Aorta (tissue), 5 donors: ENCODE measurements at regions not wholly inside any gene's neighbourhood (a gene's known extent, or its start where the extent isn't known, plus 50 kb on each side); places are given as distances from the start of the nearest gene placed in this dataset.

ENCODE experiments used
- ATAC-seq: fragments of 200-7000 bp; cut with Tn5 transposase; one replicate; pipeline ENCODE4 v1.9.1; 2022; ENCODE audit warnings: moderate library complexity; ENCODE audit not compliant: low FRiP score
- DNase-seq, 2 donors: peaks; one replicate each; pipeline ENCODE4 v3.0.0-alpha.2; 2020
- H3K27ac ChIP-seq, 2 donors: one replicate each; pipeline ENCODE4 v1.5.1; 2013; ENCODE audit warnings: low read length in 2 of 2, mild to moderate bottlenecking in 2 of 2, moderate library complexity in 2 of 2, control low read depth in 1 of 2, inconsistent platforms in 1 of 2, low read depth in 1 of 2
- H3K27me3 ChIP-seq, 2 donors: one replicate each; pipeline ENCODE4 v1.6.1; 2013; ENCODE audit warnings: control low read depth in 1 of 2, low read length in 1 of 2, mild to moderate bottlenecking in 1 of 2, moderate library complexity in 1 of 2; ENCODE audit not compliant: insufficient read depth in 2 of 2, control insufficient read depth in 1 of 2
- H3K36me3 ChIP-seq, 2 donors: one replicate each; pipeline ENCODE4 v1.6.1; 2013; ENCODE audit warnings: control low read depth in 1 of 2, low read length in 1 of 2, mild to moderate bottlenecking in 1 of 2; ENCODE audit not compliant: insufficient read depth in 2 of 2, control insufficient read depth in 1 of 2
- H3K4me1 ChIP-seq, 2 donors: one replicate each; pipeline ENCODE4 v1.6.1; 2013; ENCODE audit warnings: low read length in 2 of 2, control low read depth in 1 of 2, mild to moderate bottlenecking in 1 of 2, moderate library complexity in 1 of 2; ENCODE audit not compliant: insufficient read depth in 2 of 2, control insufficient read depth in 1 of 2
- H3K4me3 ChIP-seq, 2 donors: one replicate each; pipeline ENCODE4 v1.5.1; 2013; ENCODE audit warnings: low read length in 2 of 2, control low read depth in 1 of 2, mild to moderate bottlenecking in 1 of 2
- H3K9me3 ChIP-seq: one replicate; pipeline ENCODE4 v1.6.1; 2013; ENCODE audit warnings: mild to moderate bottlenecking, low read length; ENCODE audit not compliant: control insufficient read depth
- WGBS, 2 donors: extraction: QIAGEN DNeasy Blood & Tissue Kit; methylation state at CpG; one replicate each; pipeline ENCODE4 v1.1.7; 2013; 5-methylcytosine and 5-hydroxymethylcytosine counted together
- intact Hi-C, 2 donors: fragments of 100-400 bp; cut with DNase I; formaldehyde crosslinking; loops; one replicate each; pipeline versions ENCODE4 v1.14.2 to v1.15.0; 2022
- donor health status: healthy with polysubstance abuse.
- donor health status: Bipolar disorder and iron deficiency.
- donor health status: DM: no; HTN: no; CAD: no.
- donor health status: DM: no; HTN: no; CAD: no.
- donor health status: DM: yes; HTN: yes; CAD: no.

DNA sequence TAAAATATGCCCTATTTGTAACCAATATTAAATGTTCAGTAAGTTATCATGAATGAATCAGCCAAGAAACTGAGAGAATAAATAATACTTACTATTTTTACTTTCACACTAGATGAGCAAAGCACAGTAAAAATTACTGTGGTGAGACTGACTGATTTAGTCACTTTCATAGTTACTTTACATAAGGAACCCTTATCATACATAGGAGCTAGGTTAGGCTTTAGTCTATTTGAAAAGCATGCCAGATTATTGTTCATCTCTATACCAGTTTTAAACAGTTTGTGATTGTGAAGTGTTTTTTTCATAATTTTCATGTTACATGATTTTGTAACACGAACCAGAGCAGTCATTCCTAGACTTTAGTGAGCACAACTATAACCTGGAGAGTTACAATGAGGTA is 80.7 kb upstream of the MAGI2 start:
- DNase-seq (no peak), ATAC-seq (no peak)
- Histone ChIP-seq H3K4me1 (no peaks in the 10 kb centered on the region), H3K27me3 (no peaks in the 10 kb centered on the region), H3K4me3 (no peak overlapping the region), H3K27ac (no peak overlapping the region), H3K36me3 (no peaks in the 10 kb centered on the region), H3K9me3 (no peaks in the 10 kb centered on the region)
- intact Hi-C loops: no loop called here
- WGBS, 2 donors: 59% methylated on average over 1 of the region's 1 CpG

DNA sequence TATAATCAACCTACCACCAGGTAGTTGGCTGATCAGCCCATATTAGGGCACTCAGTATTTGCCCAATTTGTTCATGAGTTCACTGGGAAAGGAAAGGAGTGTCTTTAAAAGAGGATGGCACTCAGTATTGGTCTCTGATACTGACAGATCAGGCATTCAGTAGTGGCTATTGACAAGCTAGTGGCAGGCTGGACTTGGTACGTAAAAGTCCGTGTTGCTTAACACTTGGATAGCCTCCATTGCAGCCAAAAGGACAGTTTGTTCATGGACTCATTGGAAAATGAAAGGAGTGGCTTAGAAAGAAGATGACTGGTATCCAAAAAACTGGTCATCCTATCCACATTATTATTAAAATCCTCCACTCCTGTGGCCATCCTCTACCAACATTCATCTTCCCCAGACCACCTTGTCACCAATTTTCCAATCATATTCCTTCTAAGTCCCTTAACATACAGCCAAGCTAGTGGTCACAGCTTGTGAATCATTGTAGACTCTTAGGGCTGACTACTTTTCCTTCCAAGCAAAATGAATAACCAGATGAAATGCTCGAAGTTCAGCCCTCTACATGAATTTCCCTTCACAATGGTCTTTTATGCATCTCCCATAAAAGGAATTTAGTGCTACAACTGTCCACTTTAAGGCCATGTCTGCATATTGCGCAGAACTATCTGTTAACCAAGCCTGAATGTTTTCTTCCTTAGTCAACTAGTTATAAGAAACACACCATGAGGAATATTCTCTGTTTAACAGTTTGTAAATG is 78.6 kb upstream of the MAGI2 start:
- Histone ChIP-seq H3K9me3 (no peaks in the 10 kb centered on the region), H3K27ac (no peak overlapping the region), H3K4me3 (no peak overlapping the region), H3K4me1 (no peaks in the 10 kb centered on the region), H3K27me3 (no peaks in the 10 kb centered on the region), H3K36me3 (no peaks in the 10 kb centered on the region)
- ATAC-seq: no peak
- no peak for DNase-seq
- intact Hi-C loops: no loop called here
- WGBS, 2 donors: 85 to 87% methylated on average over 4 of the region's 4 CpGs

DNA sequence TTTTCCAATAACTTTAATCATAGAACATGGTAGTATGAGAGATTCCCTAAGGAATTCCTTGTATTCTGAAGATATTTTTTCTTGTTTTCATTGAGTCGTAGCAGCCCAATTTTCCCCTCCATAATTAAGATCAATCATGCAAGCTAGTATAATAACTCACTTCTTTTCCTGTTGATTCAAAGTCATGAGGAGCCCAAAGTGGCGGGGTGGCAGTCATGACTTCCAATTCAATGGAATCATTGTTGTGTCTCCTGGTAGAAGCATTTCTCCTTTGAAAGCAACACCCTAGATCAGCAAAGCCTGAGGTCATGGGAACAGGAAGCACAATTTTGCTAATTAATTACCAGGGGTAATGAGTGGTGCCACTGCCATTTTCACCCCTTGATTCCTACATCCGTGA is 77.6 kb upstream of the MAGI2 start:
- H3K36me3 ChIP-seq: no peaks in the 10 kb centered on the region
- H3K4me3 ChIP-seq: no peak overlapping the region
- DNase-seq: no peak
- H3K27me3 ChIP-seq: no peaks in the 10 kb centered on the region
- intact Hi-C loops: no loop called here
- H3K27ac ChIP-seq: no peak overlapping the region
- no peaks in the 10 kb centered on the region for H3K9me3 ChIP-seq
- H3K4me1 ChIP-seq: no peaks in the 10 kb centered on the region
- no peak for ATAC-seq
- WGBS, 2 donors: 59% methylated on average over 3 of the region's 3 CpGs

DNA sequence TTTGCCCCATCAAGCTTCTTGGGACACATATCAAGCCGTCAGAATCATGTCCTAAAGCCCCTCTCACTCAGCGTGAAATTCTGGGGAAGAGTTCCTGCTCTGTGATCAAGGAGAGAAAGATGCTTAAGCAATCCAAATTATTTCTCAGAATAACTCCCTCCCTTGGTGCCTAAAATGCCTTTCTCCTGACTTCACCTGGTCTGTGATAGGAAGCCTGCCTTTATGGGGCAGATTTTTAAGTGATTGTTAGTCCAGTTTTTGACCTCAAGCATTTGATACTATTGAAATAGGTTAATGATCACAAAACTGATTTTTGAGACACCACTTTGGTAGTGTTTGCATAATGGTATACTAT is 76.4 kb upstream of the MAGI2 start:
- no peaks in the 10 kb centered on the region for H3K4me1 ChIP-seq
- no peak overlapping the region for H3K27ac ChIP-seq
- ATAC-seq: no peak

DNA sequence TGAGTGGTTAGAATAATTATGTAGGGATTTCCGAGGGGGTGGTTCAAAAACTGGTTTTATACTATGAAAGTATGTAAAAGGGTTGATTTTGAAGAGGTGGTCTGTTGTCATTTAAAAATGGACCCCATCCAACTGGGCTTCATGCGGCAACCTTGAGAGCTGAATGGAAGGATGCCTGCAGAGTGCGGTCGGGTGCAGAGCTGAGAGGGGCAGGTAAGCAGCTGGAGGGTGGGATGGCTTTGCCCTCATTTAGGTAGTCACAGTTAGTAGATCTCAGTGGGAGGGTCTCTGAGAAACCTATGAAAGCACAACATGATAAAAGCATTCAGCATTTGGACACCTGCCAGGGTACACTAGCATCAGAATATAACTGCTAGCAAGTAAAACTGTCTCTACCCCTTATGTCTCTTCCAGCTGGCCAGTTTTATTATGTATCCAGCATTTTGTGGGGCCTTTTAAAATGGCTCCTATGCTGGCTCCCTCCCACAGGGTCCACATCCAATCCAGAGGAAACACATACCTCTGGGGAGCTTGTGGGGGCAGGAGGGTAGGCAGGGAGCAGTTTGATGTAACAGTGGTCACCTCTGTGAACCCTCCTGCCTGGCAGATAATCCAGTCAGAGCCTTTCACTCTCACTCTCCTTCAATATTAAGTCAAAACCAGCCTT is 75.9 kb upstream of the MAGI2 start:
- Histone ChIP-seq H3K4me1 (no peaks in the 10 kb centered on the region), H3K27me3 (no peaks in the 10 kb centered on the region), H3K36me3 (no peaks in the 10 kb centered on the region), H3K9me3 (no peaks in the 10 kb centered on the region), H3K4me3 (no peak overlapping the region), H3K27ac (no peak overlapping the region)
- no peak for DNase-seq
- no peak for ATAC-seq
- intact Hi-C loops: no loop called here
- WGBS, 2 donors: 92 to 94% methylated on average over 4 of the region's 4 CpGs

More for the DNA sequence above, 76.4 kb upstream of the MAGI2 start:
- Histone ChIP-seq H3K9me3 (no peaks in the 10 kb centered on the region), H3K27me3 (no peaks in the 10 kb centered on the region), H3K4me3 (no peak overlapping the region), H3K36me3 (no peaks in the 10 kb centered on the region)
- intact Hi-C loops: no loop called here
- WGBS, 2 donors: 69 to 70% methylated on average over 2 of the region's 2 CpGs
- no peak for DNase-seq

DNA sequence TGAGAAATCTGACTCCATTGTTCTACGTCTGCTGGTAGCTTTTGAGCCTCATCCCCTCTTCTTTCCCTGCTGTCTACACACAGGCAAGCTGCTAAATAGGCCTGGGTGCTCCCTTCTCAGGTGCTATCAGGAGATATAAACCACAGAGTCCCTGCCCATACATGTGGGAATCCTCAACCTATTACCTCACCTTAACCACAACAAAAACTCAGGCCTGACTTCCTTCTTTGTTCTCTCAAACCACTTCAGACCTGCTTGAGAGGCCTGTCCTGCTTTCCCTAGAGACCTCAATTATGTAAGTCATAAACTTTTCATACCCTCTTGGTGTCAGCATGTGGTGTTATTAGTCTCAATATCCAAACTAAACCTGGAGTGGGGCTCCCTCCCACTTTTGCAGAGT is 75.0 kb upstream of the MAGI2 start:
- intact Hi-C loops: no loop called here
- 66 to 74% methylated on average over 1 of the region's 1 CpG for WGBS, 2 donors
- no peak for DNase-seq
- no peaks in the 10 kb centered on the region for H3K27me3 ChIP-seq
- H3K36me3 ChIP-seq: no peaks in the 10 kb centered on the region
- no peak for ATAC-seq
- H3K27ac ChIP-seq: no peak overlapping the region
- no peak overlapping the region for H3K4me3 ChIP-seq
- H3K4me1 ChIP-seq: no peaks in the 10 kb centered on the region
- H3K9me3 ChIP-seq: no peaks in the 10 kb centered on the region

DNA sequence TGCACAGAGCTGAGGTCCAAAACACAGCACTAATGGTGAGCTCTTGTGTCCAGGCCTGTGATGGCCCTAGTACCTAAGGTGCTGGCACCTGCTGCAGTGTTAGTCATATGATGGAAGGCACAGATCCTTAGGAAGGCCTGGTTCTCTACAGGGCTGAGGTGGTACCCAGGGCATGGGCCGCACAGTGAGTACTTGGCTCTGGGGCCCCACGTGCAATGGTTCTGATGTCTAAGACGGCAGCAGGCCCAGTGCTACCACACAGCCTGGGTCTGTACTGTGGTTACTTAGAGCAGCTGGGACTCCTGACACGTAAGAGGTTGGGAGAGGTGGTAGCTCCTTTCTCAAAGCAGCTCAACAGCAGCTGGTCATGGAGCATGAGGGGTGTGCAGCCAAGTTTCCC is 70.6 kb upstream of the MAGI2 start:
- DNase-seq (no peak), ATAC-seq (no peak)
- Histone ChIP-seq H3K27me3 (no peaks in the 10 kb centered on the region), H3K27ac (no peak overlapping the region), H3K9me3 (no peaks in the 10 kb centered on the region), H3K4me1 (no peaks in the 10 kb centered on the region), H3K36me3 (no peaks in the 10 kb centered on the region), H3K4me3 (no peak overlapping the region)
- intact Hi-C loops: no loop called here
- 92 to 94% methylated on average over 4 of the region's 4 CpGs for WGBS, 2 donors

DNA sequence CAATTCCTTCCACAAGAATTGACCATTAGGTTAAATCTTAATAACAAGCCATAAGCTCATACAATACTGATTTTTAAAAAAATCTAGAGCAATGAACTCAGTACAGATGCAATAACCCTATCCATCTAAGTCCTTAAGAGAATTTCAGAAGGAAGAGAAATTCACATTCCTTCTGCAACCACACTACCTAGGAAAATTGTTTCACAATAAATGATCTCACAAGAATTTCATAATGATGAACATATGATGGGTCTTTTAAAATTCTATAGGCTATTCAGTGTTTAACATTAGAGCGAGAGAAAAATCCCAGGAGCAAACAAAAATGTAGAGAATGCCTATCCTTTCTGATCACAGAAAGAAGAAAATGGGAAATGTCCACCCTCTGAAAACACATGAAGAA is 70.0 kb upstream of the MAGI2 start:
- WGBS, 2 donors: 38 to 47% methylated on average over 1 of the region's 1 CpG
- no peaks in the 10 kb centered on the region for H3K36me3 ChIP-seq
- intact Hi-C loops: no loop called here
- DNase-seq (no peak), ATAC-seq (no peak)
- no peak overlapping the region for H3K27ac ChIP-seq
- no peaks in the 10 kb centered on the region for H3K4me1 ChIP-seq
- no peak overlapping the region for H3K4me3 ChIP-seq
- H3K9me3 ChIP-seq: no peaks in the 10 kb centered on the region
- no peaks in the 10 kb centered on the region for H3K27me3 ChIP-seq

DNA sequence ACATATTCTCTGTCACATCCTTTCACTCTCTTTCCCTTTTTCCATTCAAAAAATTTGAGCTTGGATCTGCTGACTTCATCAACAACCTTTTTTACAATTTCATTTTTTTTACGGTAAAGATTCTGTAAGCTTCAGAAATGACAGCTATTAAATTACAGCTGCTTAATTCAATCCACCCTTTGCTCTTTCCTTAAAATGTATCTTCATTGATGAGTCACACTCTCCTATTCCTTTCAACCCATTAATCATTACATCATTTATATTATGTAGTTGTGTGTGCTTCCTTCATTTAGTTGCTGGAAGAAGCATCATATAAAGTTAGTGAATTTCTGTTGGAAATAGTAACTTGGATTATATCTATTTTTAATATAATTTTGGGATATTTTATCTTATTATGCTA is 67.1 kb upstream of the MAGI2 start:
- Histone ChIP-seq H3K4me3 (no peak overlapping the region), H3K27ac (no peak overlapping the region), H3K27me3 (no peaks in the 10 kb centered on the region), H3K36me3 (no peaks in the 10 kb centered on the region), H3K9me3 (no peaks in the 10 kb centered on the region), H3K4me1 (no peaks in the 10 kb centered on the region)
- intact Hi-C loops: no loop called here
- ATAC-seq (no peak), DNase-seq (no peak)
- WGBS, 2 donors: 86 to 90% methylated on average over 1 of the region's 1 CpG
